Upper lobe of left lung (tissue), 6 donors: ENCODE measurements at regions not wholly inside any gene's neighbourhood (a gene's known extent, or its start where the extent isn't known, plus 50 kb on each side); places are given as distances from the start of the nearest gene placed in this dataset.

Source experiments
- ATAC-seq, 2 donors: fragments of 200-7000 bp; cut with Tn5 transposase; one replicate each; pipeline ENCODE4 v1.9.1; 2022; ENCODE audit warnings: mild to moderate bottlenecking in 2 of 2, moderate library complexity in 2 of 2; ENCODE audit not compliant: low FRiP score in 2 of 2
- DNase-seq, 2 donors: peaks; one replicate each; pipeline ENCODE4 v3.0.0-alpha.2; 2019 to 2020
- H3K27ac ChIP-seq, 4 donors: fragments of 200-600 bp; sonication (generic); one replicate each; pipeline ENCODE4 v1.5.1; 2016 to 2019
- H3K27me3 ChIP-seq, 4 donors: fragments of 200-600 bp; sonication (generic); one replicate each; pipeline ENCODE4 v1.5.1; 2017 to 2019
- H3K36me3 ChIP-seq, 4 donors: fragments of 200-600 bp; sonication (generic); one replicate each; pipeline ENCODE4 v1.5.1; 2016 to 2019
- H3K4me1 ChIP-seq, 4 donors: fragments of 200-600 bp; sonication (generic); one replicate each; pipeline ENCODE4 v1.5.1; 2018 to 2019
- H3K4me3 ChIP-seq, 4 donors: fragments of 200-600 bp; sonication (generic); one replicate each; pipeline ENCODE4 v1.5.1; 2017 to 2019; ENCODE audit warnings: mild to moderate bottlenecking in 2 of 4, moderate library complexity in 1 of 4
- H3K9me3 ChIP-seq, 4 donors: fragments of 200-600 bp; sonication (generic); one replicate each; pipeline ENCODE4 v1.5.1; 2018 to 2019
- EP300 ChIP-seq, 4 donors: sonication (generic); formaldehyde crosslinking; IDR thresholded peaks; one replicate each; pipeline ENCODE4 v1.5.1; 2017; ENCODE audit warnings: antibody characterized with exemption in 4 of 4, control low read depth in 2 of 4
- POLR2A ChIP-seq, 4 donors: fragments of 450-650 bp; IDR thresholded peaks; one replicate each; pipeline ENCODE4 v1.5.1; 2016 to 2017; ENCODE audit warnings: antibody characterized with exemption in 4 of 4, mild to moderate bottlenecking in 2 of 4
- POLR2AphosphoS5 ChIP-seq, 2 donors: sonication (generic); formaldehyde crosslinking; IDR thresholded peaks; one replicate each; pipeline ENCODE4 v1.5.1; 2017; ENCODE audit warnings: antibody characterized with exemption in 2 of 2
- WGBS, 2 donors: methylation state at CpG; one replicate each; pipeline ENCODE4 v1.1.5; 2017 to 2018; 5-methylcytosine and 5-hydroxymethylcytosine counted together
- TF ChIP-seq, protein P1 (sequence below), 6 experiments: fragments of 450-650 bp in 4 of 6; fragments of 200-600 bp in 2 of 6; sonication (generic) in 2 of 6; IDR thresholded peaks; one replicate each; pipeline ENCODE4 v1.5.1; 2016 to 2019; ENCODE audit warnings: antibody characterized with exemption in 6 of 6
- donor health status: DM: no; HTN: no; CAD: no; lungs with moderate emphysema.
- donor health status: DM: no; HTN: yes; CAD: no; lungs with severe emphysema.

DNA sequence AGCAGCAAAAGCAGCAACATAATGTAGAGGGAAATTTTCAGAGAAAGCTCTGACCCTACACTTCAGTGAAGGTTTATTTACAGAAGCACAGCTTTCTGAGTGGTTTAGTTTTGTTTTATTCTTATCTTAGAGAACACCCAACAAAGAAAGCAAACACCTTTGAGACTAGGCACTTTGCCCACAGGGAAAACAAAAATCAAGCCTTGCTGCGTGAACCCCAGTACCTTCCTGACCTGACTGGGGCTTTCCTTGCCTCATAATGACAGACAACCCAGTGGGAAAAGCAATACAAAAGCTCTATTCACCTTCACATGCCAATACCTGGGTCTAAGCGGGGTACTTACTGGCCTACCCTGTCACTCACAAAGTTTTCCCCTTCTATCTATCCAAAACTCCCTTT lies 189.8 kb downstream of the HINT1 start:
- Histone ChIP-seq H3K4me1 (peaks cover 0 to 10% (median 0%) of the 10 kb centered on the region in 4 donors), H3K36me3 (no peaks in the 10 kb centered on the region), H3K27me3 (no peaks in the 10 kb centered on the region), H3K4me3 (no peak overlapping the region), H3K27ac (no peak overlapping the region), H3K9me3 (no peaks in the 10 kb centered on the region)
- no peak for ATAC-seq
- WGBS, 2 donors = 43 to 50% methylated on average over 2 of the region's 2 CpGs
- TF ChIP-seq, protein P1, sequence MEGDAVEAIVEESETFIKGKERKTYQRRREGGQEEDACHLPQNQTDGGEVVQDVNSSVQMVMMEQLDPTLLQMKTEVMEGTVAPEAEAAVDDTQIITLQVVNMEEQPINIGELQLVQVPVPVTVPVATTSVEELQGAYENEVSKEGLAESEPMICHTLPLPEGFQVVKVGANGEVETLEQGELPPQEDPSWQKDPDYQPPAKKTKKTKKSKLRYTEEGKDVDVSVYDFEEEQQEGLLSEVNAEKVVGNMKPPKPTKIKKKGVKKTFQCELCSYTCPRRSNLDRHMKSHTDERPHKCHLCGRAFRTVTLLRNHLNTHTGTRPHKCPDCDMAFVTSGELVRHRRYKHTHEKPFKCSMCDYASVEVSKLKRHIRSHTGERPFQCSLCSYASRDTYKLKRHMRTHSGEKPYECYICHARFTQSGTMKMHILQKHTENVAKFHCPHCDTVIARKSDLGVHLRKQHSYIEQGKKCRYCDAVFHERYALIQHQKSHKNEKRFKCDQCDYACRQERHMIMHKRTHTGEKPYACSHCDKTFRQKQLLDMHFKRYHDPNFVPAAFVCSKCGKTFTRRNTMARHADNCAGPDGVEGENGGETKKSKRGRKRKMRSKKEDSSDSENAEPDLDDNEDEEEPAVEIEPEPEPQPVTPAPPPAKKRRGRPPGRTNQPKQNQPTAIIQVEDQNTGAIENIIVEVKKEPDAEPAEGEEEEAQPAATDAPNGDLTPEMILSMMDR (IDR thresholded peaks at IDR 0.05) = no peak
- TF ChIP-seq POLR2AphosphoS5 (IDR thresholded peaks at IDR 0.05) (no peak), POLR2A (IDR thresholded peaks at IDR 0.05) (no peak)
- peak in 1 of 2 donors; percentile 35 for DNase-seq

DNA sequence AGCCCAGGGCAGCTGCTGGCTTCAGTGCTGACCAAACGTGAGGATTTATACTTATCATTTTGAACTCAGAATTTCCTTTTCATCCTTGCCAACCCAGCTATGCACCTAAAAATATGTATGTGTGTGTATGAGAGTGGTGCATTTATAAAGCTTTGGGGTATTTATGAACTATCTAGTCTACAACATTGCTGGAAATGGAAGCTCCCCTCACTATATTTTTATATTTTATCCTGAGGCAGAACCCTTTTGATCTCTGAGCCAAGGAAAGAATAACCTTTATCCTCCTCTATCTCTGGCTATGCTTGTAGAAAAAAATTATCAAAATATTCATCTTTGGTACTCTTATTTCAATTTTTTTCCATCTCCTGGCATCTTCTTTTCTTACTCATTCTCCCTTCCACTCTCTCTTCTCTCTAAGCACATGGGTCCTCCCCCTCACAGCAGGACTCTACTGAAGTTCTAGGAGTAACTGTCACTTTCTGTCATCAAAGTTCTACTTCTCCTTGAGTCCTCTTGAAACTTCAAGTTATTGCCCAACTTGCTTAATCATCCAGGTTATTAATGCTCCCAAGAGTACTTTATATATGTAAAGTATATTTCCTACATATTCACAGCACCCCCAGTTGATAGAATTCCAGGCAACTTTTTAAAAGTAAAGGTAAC lies 190.9 kb downstream of the HINT1 start:
- ATAC-seq (no peak), DNase-seq (no peak)
- Histone ChIP-seq H3K27me3 (no peaks in the 10 kb centered on the region), H3K9me3 (no peaks in the 10 kb centered on the region), H3K4me3 (no peak overlapping the region), H3K36me3 (no peaks in the 10 kb centered on the region), H3K4me1 (peaks cover 0 to 10% (median 0%) of the 10 kb centered on the region in 4 donors), H3K27ac (no peak overlapping the region)
- 46 to 50% methylated on average over 1 of the region's 1 CpG for WGBS, 2 donors
- TF ChIP-seq EP300 (IDR thresholded peaks at IDR 0.05) = no peak
- TF ChIP-seq POLR2A (IDR thresholded peaks at IDR 0.05) = no peak
- TF ChIP-seq, protein P1 (IDR thresholded peaks at IDR 0.05) = no peak
- no peak for TF ChIP-seq POLR2AphosphoS5 (IDR thresholded peaks at IDR 0.05)

DNA sequence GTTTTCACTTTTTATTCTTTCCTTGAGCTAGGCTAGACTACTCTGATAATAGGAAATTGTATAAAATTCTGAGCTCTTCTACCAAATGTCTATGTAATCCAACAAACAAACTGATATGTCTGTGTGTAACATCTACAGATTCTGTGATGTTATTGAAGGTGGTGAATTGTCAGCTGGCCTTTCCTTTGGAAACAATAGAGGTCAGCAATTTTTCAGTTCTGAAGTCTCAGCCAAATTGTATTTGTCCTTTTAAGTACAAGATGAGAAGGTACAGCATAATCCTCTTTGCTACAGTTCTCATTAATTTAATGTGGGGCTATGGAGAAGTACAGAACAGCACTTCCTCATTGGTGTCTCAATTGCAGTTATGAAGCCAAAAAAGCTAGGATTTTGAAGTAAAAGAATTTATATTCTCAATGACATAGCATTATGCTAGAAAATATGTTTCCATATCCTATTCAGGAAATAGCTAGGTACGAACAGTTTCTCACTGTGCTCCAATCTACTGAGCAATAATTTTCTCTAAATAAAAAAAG lies 198.0 kb downstream of the HINT1 start:
- H3K27me3 ChIP-seq = no peaks in the 10 kb centered on the region
- peaks cover 0 to 3% (median 0%) of the 10 kb centered on the region in 4 donors for H3K9me3 ChIP-seq
- WGBS, 2 donors = 41 to 50% methylated on average over 1 of the region's 1 CpG
- no peak overlapping the region for H3K4me3 ChIP-seq
- H3K4me1 ChIP-seq = no peaks in the 10 kb centered on the region
- H3K36me3 ChIP-seq = no peaks in the 10 kb centered on the region
- TF ChIP-seq EP300 (IDR thresholded peaks at IDR 0.05) (no peak), POLR2A (IDR thresholded peaks at IDR 0.05) (no peak), POLR2AphosphoS5 (IDR thresholded peaks at IDR 0.05) (no peak)
- TF ChIP-seq, protein P1 (IDR thresholded peaks at IDR 0.05) = no peak
- ATAC-seq (no peak), DNase-seq (no peak)
- H3K27ac ChIP-seq = no peak overlapping the region

DNA sequence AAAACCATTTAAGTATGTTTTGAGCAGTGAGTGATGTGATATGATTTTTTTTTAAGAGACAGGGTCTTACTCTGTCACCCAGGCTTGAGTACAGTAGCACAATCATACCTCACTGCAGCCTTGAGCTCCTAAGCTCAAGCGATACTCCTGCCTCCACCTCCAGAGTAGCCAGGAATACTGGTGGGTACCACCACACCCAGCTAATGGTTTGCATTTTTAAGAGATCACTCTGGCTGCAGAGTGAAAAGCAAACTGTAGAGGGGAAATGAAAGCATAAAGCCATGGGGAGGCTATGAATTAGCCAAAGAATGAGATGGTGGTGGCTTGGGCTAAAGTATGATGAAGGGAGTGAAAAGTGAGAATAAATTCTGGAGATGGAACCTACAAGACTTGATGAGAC lies 199.1 kb downstream of the HINT1 start:
- TF ChIP-seq POLR2A (IDR thresholded peaks at IDR 0.05) = no peak
- TF ChIP-seq, protein P1 (IDR thresholded peaks at IDR 0.05) = no peak
- TF ChIP-seq POLR2AphosphoS5 (IDR thresholded peaks at IDR 0.05) = no peak
- no peak for TF ChIP-seq EP300 (IDR thresholded peaks at IDR 0.05)
- H3K36me3 ChIP-seq = no peaks in the 10 kb centered on the region
- peaks cover 0 to 3% (median 0%) of the 10 kb centered on the region in 4 donors for H3K9me3 ChIP-seq
- no peaks in the 10 kb centered on the region for H3K4me1 ChIP-seq
- no peaks in the 10 kb centered on the region for H3K27me3 ChIP-seq
- no peak overlapping the region for H3K4me3 ChIP-seq
- no peak for ATAC-seq
- H3K27ac ChIP-seq = no peak overlapping the region
- no peak for DNase-seq
- WGBS, 2 donors = 100% methylated on average over 1 of the region's 1 CpG

DNA sequence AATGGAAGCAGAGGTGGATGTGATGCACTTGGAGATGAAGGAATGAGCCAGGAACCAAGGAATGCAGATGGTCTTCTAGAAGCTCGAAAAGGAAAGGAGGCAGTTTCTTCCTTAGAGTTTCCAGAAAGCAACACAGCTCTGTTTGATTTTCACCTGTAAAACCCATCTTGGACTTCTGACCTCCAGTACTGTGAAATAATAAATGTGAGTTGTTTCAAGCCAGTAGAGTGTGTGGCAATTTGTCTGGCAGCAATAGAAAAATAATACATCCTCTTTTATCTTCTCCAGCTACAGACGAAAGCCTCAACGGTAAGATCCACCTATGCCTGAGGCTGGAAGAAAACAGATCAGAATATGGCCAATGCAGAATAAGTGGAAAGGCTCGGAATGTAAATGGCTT lies 199.7 kb downstream of the HINT1 start:
- no peaks in the 10 kb centered on the region for H3K27me3 ChIP-seq
- 75 to 76% methylated on average over 4 of the region's 4 CpGs for WGBS, 2 donors
- peaks cover 0 to 3% (median 0%) of the 10 kb centered on the region in 4 donors for H3K9me3 ChIP-seq
- H3K27ac ChIP-seq = no peak overlapping the region
- H3K36me3 ChIP-seq = no peaks in the 10 kb centered on the region
- TF ChIP-seq, protein P1 (IDR thresholded peaks at IDR 0.05) = no peak
- TF ChIP-seq POLR2A (IDR thresholded peaks at IDR 0.05) (no peak), EP300 (IDR thresholded peaks at IDR 0.05) (no peak), POLR2AphosphoS5 (IDR thresholded peaks at IDR 0.05) (no peak)
- DNase-seq (no peak), ATAC-seq (no peak)
- no peak overlapping the region for H3K4me3 ChIP-seq
- H3K4me1 ChIP-seq = no peaks in the 10 kb centered on the region
